HG03457 (cell line): ENCODE measurements at regions not wholly inside any gene's neighbourhood (a gene's known extent, or its start where the extent isn't known, plus 50 kb on each side); places are given as distances from the start of the nearest gene placed in this dataset.

Experiments
- ATAC-seq: cut with Tn5 transposase; IDR thresholded peaks from one replicate; pipeline ENCODE4 v1.9.1; 2021; ENCODE audit warnings: moderate number of reproducible peaks; ENCODE audit not compliant: unreplicated experiment

DNA sequence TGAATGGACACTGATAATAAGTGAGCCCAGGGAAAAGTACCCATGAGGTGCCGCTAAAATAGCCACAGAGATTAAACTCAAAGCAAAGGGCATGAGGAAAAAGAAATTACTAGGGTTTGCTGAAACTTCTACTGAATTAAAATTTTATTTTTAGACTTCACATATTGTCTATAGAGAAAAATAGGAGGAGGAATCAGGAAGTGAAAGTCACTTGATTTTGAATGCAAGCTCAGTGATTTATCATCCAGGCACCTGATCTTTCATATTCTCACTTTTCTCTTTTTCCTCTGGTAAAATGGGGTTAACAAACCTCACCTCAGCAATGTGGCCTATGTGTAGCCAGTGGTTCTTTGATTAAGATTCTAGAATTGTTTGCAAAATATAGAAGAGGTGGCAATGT is 479.8 kb downstream of the BCL11B start:
- ATAC-seq, result no peak

- ATAC-seq, result no peak
Measured at GRCh38 chr14:98798099-98798498, 473.9 kb downstream of the BCL11B start.

- no peak for ATAC-seq
Measured at GRCh38 chr14:98799891-98800290, 472.1 kb downstream of the BCL11B start.

DNA sequence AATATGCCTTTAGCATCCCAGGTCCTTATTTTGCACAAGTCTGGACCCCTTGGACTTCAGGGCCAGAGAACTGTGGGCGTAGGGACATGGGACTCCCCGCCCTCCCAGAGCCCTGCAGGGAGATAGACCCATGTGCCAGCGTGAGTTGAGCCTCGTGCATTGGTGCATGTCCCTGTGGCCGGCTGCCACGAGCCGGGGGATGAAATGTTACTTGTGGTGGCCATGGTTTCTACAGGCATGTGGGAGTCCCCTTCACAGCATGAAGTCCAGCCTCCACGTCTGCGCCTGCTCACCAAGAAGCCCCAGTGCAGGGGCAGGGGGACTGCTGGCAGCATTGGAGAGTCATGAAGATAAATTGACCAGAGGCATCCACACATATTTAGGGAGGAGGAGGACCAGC is 470.0 kb downstream of the BCL11B start:
- no peak for ATAC-seq

DNA sequence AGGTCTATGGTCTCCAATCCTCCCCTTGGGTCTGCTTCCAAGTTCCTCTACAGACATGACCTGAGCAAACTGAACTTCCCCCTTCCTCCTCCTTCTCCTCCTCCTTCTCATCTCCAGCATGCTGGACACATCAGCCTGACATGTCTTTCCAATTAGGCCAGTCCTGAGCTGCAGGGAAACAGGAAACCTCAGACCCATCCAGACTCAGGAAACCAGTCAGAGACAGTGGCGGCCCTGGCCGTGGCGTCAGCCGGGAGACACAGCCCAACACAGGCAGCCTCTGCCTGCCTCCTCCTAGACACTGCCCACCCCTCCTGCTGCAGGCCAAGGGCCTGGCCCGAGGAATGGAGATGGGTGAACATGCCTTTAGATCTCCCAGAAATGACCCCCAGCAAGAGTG is 468.8 kb downstream of the BCL11B start:
- no peak for ATAC-seq

DNA sequence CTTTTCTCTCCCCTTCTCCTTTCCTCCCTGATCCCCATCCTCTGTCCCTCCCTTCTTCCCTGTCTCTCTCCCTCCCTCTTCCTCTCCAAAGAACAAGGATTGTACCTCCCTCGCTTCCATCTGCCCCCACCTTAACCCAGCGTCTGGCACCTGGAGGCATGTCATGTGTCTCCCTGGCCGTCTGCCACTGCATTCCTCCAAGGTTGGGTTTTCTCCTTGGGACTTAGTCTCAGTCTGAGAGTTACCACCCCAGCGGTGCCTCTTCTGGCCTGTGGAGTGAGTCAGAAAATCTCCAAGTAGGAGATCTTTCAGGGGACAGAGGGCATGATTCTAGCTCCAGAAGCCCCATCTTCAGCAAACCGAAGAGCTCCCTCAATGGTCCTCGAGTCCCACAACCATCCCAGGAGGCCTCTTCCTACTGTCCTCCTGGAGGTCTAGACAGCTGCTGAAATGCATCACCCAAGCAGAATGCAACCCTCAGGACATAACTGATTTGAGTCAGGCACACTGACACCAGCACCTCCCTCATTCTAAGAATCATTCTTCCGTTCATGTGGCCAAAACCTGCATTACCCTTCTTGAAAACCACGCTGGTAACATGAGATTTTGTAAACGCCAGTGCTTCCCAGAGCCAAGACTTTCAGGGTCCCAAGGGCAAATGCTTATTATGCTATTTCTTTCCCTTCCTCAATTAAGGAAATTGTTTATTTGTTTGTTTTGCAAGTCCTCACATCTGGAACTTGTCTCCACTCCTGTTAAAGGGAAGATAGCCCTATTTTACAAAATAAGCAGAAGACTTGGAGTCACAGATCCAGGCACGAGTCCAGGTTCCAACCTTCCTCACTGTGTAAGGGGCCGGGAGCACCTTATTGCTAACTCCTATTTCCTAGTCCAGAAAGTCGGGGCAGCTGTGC is 463.2 kb downstream of the BCL11B start:
- no peak for ATAC-seq

DNA sequence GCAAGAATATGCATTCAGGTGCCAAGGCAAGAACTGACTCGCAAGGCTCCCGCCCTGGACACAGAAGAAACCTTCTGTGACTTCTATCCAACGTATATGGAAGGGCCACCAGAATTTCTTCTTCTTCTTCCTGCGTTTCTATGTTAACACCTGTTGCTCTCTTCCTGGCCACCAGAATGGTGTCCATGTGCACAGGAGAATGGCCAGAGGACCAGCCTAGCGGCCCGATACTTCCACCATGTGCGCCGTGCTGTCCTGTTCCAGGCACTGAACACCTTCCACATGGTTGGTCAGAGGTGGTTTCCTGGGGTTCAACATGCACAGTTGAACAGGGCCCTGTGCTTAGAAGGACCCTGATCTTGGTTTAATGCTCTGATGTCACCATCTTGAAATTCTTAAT is 455.8 kb downstream of the BCL11B start:
- ATAC-seq, result no peak

- ATAC-seq, result no peak
Measured at GRCh38 chr14:98816720-98817119, 455.3 kb downstream of the BCL11B start.

DNA sequence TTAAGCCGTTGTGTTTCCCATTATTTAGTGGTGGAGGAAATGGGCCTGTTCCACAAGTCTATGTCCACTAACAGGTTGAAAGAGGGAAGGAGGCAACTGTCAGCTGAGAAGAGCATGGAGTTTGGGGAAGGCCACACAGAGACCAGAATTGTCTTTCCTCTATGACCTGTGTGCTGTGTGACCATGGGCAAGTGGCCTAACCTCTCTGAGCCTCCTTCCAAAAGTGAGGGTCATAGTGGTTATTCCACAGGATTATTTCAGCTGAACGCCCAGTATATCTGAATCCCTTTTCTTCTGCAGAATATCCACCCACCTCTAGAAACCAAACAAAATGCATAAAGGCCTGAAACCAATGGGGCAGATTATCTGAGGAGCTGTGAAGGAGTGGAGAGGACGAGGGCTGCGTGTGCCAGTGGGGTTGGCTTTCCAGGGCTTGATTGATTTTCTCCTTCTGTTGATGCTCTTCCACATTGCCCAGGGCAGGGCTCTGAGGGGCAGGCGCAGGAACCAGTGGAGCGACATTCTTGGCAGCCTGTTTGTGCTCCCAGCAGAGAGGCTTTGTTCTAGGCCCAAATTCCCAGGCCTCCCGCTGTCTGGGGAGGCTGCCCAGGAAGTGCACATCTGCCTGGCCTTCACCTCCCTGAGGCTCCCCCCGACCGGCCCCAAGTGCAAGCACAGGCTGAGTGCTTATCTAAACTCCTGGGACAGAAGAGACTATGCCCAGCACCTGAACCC is 452.7 kb downstream of the BCL11B start:
- ATAC-seq, result no peak

GRCh38 chr14:98819867-98820206 is 452.2 kb downstream of the BCL11B start:
- ATAC-seq, result no peak

DNA sequence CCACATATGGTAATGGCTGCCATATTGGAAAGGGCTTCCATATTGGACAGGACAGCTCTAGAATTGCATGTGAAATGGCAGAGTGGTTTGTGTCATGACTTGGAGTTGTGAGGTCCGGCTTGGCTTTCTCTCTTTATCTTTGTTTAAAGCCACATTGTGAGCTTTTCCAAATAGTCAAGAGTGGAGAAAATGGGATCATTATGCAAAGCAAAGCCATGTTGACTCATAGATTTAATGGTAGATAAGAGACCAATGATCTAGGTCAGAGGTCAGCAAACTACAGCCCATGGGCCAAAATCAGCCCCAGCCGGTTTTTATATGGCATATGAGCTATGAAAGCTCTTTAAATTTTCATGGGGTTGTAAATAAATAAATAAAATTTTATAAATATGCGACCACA is 449.1 kb downstream of the BCL11B start:
- ATAC-seq, result no peak

DNA sequence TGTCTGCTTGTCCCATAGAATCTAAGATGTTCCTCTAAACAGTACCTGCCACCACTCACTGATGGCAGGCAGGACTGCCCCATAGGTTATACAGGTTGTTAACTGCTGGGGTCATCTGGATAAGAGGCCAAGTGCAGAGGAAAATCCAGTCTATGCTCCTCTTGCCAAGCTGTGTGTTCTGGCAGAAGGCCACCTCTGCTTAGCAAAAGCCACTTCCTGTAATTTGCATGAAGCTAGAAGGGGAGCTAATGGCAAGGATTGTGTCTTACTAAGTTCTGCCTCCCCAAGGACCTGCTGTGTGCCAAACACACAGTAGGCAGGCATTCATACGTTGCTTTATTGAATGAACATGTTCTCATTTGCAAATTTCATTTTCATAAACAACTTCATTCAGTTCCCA is 445.4 kb downstream of the BCL11B start:
- no peak for ATAC-seq

GRCh38 chr14:98834119-98834518 is 437.9 kb downstream of the BCL11B start:
- no peak for ATAC-seq

GRCh38 chr14:98835051-98835824 is 436.8 kb downstream of the BCL11B start:
- no peak for ATAC-seq

DNA sequence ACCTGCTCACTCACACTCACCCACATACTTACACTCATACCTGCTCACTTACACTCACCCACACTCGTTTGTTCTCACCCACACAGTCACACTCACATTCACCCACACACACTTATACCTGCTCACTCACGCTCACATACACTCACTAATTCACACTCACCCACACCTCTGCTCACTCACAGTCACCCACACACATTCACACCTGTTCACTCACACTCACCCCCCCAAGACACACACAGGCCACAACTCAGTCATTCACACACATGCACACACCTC is 436.2 kb downstream of the BCL11B start:
- ATAC-seq, result no peak

DNA sequence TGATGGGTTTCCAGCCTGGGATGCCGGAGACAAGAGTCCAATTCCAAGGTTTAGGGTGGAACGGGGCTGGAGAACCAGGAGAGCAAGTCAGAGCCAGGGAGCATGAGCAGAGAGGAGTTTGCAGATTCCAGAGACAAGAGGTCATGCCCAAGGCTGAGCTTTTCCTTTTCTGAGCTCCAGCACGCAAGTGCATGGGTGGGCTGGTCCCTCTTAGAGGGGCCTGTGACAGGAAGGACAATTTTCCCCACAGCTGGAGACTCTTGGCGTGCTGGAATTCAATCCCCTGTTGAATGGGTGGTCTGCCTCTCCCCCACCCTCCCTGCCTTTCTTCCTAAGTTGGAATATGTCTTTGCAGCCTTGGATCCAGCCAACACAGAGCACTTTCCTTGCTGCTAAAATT is 431.9 kb downstream of the BCL11B start:
- ATAC-seq, result no peak

GRCh38 chr14:98840511-98840910 is 431.5 kb downstream of the BCL11B start:
- no peak for ATAC-seq

- no peak for ATAC-seq
Measured at GRCh38 chr14:98844456-98844855, 427.5 kb downstream of the BCL11B start.

DNA sequence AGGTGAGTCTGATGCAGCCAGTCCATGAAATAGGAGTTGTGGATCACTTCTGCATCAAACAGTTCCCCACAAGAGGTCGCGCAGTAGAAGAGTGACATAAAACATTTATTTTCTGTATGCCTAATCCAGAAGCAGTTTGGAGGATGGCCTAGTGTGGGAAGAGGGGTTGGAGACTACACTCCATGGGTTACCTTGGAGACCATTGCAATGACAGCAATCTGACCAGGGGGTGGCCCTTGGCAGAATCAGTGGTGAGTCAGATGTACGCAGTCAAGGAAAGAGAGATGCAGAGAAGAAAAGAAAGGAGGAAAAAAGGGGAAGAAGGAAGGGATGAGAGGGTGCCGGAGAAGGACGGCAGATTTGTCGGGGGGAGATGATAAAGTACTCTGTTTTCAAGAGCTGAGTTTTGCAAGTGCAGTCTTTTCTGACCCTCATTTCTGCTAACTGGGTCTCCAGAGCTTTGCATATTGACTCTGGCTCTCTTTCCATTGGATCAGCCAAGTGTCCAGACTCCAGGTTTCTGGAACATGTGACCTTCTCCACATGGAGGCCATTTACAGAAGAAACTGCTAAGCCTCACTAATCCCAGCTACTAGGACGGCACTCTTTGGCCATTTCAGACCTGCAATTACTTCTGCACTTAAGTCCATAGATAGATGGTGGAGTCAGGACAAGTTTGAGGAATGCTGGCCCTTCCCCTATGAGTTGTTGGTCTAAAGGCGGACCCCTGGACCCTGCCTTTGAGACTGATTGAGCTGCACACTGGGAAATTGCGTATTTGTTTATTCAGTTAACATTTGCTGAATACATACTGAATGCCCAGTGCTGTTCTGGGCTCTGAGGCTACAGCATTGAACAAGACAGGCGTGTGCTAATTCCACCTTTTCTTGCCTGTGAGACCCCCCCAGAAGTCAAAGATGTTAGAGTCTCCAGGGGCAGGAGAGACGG is 424.2 kb downstream of the BCL11B start:
- ATAC-seq, result no peak

DNA sequence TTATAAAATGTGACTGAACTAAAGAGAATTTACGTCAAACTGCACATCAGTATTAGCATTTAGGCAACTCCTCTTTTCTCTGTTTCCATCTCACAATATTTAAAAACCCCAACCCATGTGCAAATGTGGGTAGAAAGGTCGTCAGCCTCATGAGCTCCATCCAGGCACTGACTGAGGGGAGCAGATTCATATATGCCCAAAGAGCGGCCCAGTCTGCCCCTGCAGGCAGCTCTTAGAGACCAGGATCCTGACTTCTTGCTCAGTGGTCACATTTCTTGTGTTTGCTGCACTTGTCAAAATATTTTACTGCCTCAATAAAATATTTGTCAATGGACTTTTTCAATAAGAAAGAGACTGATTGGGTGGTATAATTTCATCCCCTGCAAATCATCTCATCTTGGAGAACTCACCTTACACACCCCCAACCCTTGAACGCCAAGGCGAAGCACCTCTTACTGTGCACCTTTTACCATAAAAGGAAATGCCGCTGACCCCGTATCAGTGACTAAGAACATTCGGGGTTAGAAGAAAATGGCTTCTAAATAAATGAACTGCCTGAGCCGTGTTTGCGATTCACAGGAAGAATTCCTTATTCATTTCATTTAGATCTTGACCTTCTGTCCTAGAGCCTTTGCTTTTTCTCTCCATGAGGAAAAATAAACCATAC is 418.8 kb downstream of the BCL11B start:
- no peak for ATAC-seq
